Karpas-422 (cell line): ENCODE measurements at regions not wholly inside any gene's neighbourhood (a gene's known extent, or its start where the extent isn't known, plus 50 kb on each side); places are given as distances from the start of the nearest gene placed in this dataset.
"Not testable (repeated sequence)": the region's sequence is repeated elsewhere in the genome, so short reads cannot be mapped to it uniquely, and the experiment has no call there.

Source experiments
- DNase-seq: peaks from one replicate; pipeline ENCODE4 v3.0.0-alpha.2; 2015
- H2AFZ ChIP-seq: fragments of 200-600 bp; sonication (generic); 2 replicates; pipeline ENCODE4 v1.6.1; 2014; ENCODE audit warnings: antibody characterized with exemption, low read length, mixed read lengths
- H3K27ac ChIP-seq: fragments of 200-600 bp; sonication (generic); 2 replicates; pipeline ENCODE4 v1.5.1; 2014; ENCODE audit warnings: mild to moderate bottlenecking, low read length, moderate library complexity
- H3K27me3 ChIP-seq: fragments of 200-600 bp; sonication (generic); 2 replicates; pipeline ENCODE4 v1.6.1; 2014; ENCODE audit warnings: low read length, mixed read lengths
- H3K36me3 ChIP-seq: fragments of 200-600 bp; sonication (generic); 2 replicates; pipeline ENCODE4 v1.6.1; 2014; ENCODE audit warnings: low read length, mixed read lengths; ENCODE audit not compliant: insufficient read depth
- H3K4me1 ChIP-seq: fragments of 200-600 bp; sonication (generic); 2 replicates; pipeline ENCODE4 v1.6.1; 2014; ENCODE audit warnings: mild to moderate bottlenecking, low read length, mixed read lengths
- H3K4me2 ChIP-seq: fragments of 200-600 bp; sonication (generic); 2 replicates; pipeline ENCODE4 v1.6.1; 2014; ENCODE audit warnings: low read length, low read depth, mild to moderate bottlenecking; ENCODE audit not compliant: poor library complexity, severe bottlenecking
- H3K4me3 ChIP-seq: fragments of 200-600 bp; sonication (generic); 2 replicates; pipeline ENCODE4 v1.5.1; 2014; ENCODE audit warnings: mild to moderate bottlenecking, antibody characterized with exemption, low read length, mixed read lengths
- H3K79me2 ChIP-seq: fragments of 200-600 bp; sonication (generic); 2 replicates; pipeline ENCODE4 v1.6.1; 2014; ENCODE audit warnings: mild to moderate bottlenecking, low read length, mixed read lengths
- H3K9ac ChIP-seq: fragments of 200-600 bp; sonication (generic); 2 replicates; pipeline ENCODE4 v1.6.0; 2014; ENCODE audit warnings: low read length
- H3K9me2 ChIP-seq: fragments of 200-600 bp; sonication (generic), shearing (Covaris generic); replicated peaks from 2 replicates; pipeline ENCODE4 v1.6.0; 2014; ENCODE audit warnings: mild to moderate bottlenecking, low read length, moderate library complexity; ENCODE audit not compliant: insufficient read depth
- H3K9me3 ChIP-seq: fragments of 300-700, 200-600 bp; sonication (generic); 2 replicates; pipeline ENCODE4 v1.6.1; 2014; ENCODE audit warnings: low read length, mixed read lengths
- H4K20me1 ChIP-seq: fragments of 200-600 bp; sonication (generic); 2 replicates; pipeline ENCODE4 v1.6.1; 2014; ENCODE audit warnings: mild to moderate bottlenecking, antibody characterized with exemption, low read length, low read depth; ENCODE audit not compliant: insufficient read depth

GRCh38 chr13:83452292-83452950 lies 429.9 kb downstream of the SLITRK1 start:
- H3K27me3 ChIP-seq = no peaks in the 10 kb centered on the region
- H3K4me2 ChIP-seq = no peak overlapping the region
- no peaks in the 10 kb centered on the region for H3K4me1 ChIP-seq
- no peaks in the 10 kb centered on the region for H3K9me2 ChIP-seq
- H3K36me3 ChIP-seq = no peaks in the 10 kb centered on the region
- H3K9me3 ChIP-seq = no peaks in the 10 kb centered on the region; the same call in 1 of the 2 replicates
- no peak overlapping the region for H3K4me3 ChIP-seq
- no peak overlapping the region for H2AFZ ChIP-seq
- H4K20me1 ChIP-seq = no peaks in the 10 kb centered on the region
- no peak overlapping the region for H3K27ac ChIP-seq
- H3K9ac ChIP-seq = no peak overlapping the region
- no peaks in the 10 kb centered on the region for H3K79me2 ChIP-seq
- no peak for DNase-seq

- Histone ChIP-seq H3K9me3 (no peaks in the 10 kb centered on the region; the same call in 1 of the 2 replicates), H3K36me3 (no peaks in the 10 kb centered on the region), H3K27ac (no peak overlapping the region), H3K4me2 (no peak overlapping the region), H3K9ac (no peak overlapping the region), H3K79me2 (no peaks in the 10 kb centered on the region), H4K20me1 (no peaks in the 10 kb centered on the region), H3K4me1 (no peaks in the 10 kb centered on the region), H3K27me3 (no peaks in the 10 kb centered on the region), H2AFZ (no peak overlapping the region), H3K4me3 (no peak overlapping the region), H3K9me2 (no peaks in the 10 kb centered on the region)
- DNase-seq = no peak
Measured at GRCh38 chr13:83450591-83450990, 431.7 kb downstream of the SLITRK1 start.

- no peaks in the 10 kb centered on the region for H3K4me1 ChIP-seq
- no peak overlapping the region for H3K4me2 ChIP-seq
- no peak overlapping the region for H2AFZ ChIP-seq
Measured at GRCh38 chr13:83449668-83450395, 432.4 kb downstream of the SLITRK1 start.

GRCh38 chr13:83440465-83440864 lies 441.8 kb downstream of the SLITRK1 start:
- no peak for DNase-seq

More at GRCh38 chr13:83449668-83450395, 432.4 kb downstream of the SLITRK1 start:
- no peaks in the 10 kb centered on the region for H4K20me1 ChIP-seq
- H3K9ac ChIP-seq = no peak overlapping the region
- no peak for DNase-seq
- no peak overlapping the region for H3K4me3 ChIP-seq
- no peaks in the 10 kb centered on the region for H3K9me2 ChIP-seq
- H3K36me3 ChIP-seq = no peaks in the 10 kb centered on the region
- no peaks in the 10 kb centered on the region; the same call in 1 of the 2 replicates for H3K9me3 ChIP-seq
- no peaks in the 10 kb centered on the region for H3K27me3 ChIP-seq
- no peaks in the 10 kb centered on the region for H3K79me2 ChIP-seq
- H3K27ac ChIP-seq = no peak overlapping the region

GRCh38 chr13:83439464-83439863 lies 442.8 kb downstream of the SLITRK1 start:
- not testable (repeated sequence) for H3K27ac ChIP-seq, H3K4me2 ChIP-seq, DNase-seq, H3K9me3 ChIP-seq, H3K9ac ChIP-seq, H3K4me3 ChIP-seq, H3K4me1 ChIP-seq, H3K9me2 ChIP-seq, H3K36me3 ChIP-seq, H2AFZ ChIP-seq, H4K20me1 ChIP-seq, H3K79me2 ChIP-seq, H3K27me3 ChIP-seq

More at GRCh38 chr13:83440465-83440864, 441.8 kb downstream of the SLITRK1 start:
- Histone ChIP-seq H3K4me3 (no peak overlapping the region), H3K9me3 (peaks cover 3% of the 10 kb centered on the region; the same call in 1 of the 2 replicates), H4K20me1 (no peaks in the 10 kb centered on the region), H3K27me3 (no peaks in the 10 kb centered on the region), H3K4me2 (no peak overlapping the region), H3K36me3 (no peaks in the 10 kb centered on the region), H3K79me2 (no peaks in the 10 kb centered on the region), H3K27ac (no peak overlapping the region), H3K4me1 (no peaks in the 10 kb centered on the region), H2AFZ (no peak overlapping the region), H3K9ac (no peak overlapping the region), H3K9me2 (no peaks in the 10 kb centered on the region; the same call in 1 of the 2 replicates)

- no peak overlapping the region for H2AFZ ChIP-seq
- no peaks in the 10 kb centered on the region for H4K20me1 ChIP-seq
- no peak overlapping the region for H3K9ac ChIP-seq
- peaks cover 4% of the 10 kb centered on the region; the same call in 1 of the 2 replicates for H3K9me3 ChIP-seq
- no peak overlapping the region for H3K4me3 ChIP-seq
- no peak overlapping the region for H3K4me2 ChIP-seq
- no peaks in the 10 kb centered on the region for H3K27me3 ChIP-seq
- H3K36me3 ChIP-seq = no peaks in the 10 kb centered on the region
- no peak overlapping the region for H3K27ac ChIP-seq
- H3K4me1 ChIP-seq = no peaks in the 10 kb centered on the region
- H3K79me2 ChIP-seq = no peaks in the 10 kb centered on the region
- no peaks in the 10 kb centered on the region for H3K9me2 ChIP-seq
- no peak for DNase-seq
Measured at GRCh38 chr13:83423861-83424260, 458.4 kb downstream of the SLITRK1 start.

- H3K4me2 ChIP-seq = no peak overlapping the region
- no peaks in the 10 kb centered on the region for H3K79me2 ChIP-seq
- H4K20me1 ChIP-seq = no peaks in the 10 kb centered on the region
- H3K4me1 ChIP-seq = no peaks in the 10 kb centered on the region
- H3K9ac ChIP-seq = no peak overlapping the region
- no peak overlapping the region for H3K27ac ChIP-seq
- no peaks in the 10 kb centered on the region for H3K9me2 ChIP-seq
- no peaks in the 10 kb centered on the region for H3K27me3 ChIP-seq
- H3K4me3 ChIP-seq = no peak overlapping the region
- peaks cover 4% of the 10 kb centered on the region; the same call in 1 of the 2 replicates for H3K9me3 ChIP-seq
- no peak overlapping the region for H2AFZ ChIP-seq
- no peaks in the 10 kb centered on the region for H3K36me3 ChIP-seq
- DNase-seq = no peak
Measured at GRCh38 chr13:83423381-83423780, 458.9 kb downstream of the SLITRK1 start.

- no peak for DNase-seq
- Histone ChIP-seq H3K36me3 (no peaks in the 10 kb centered on the region), H3K9me2 (no peaks in the 10 kb centered on the region), H3K4me2 (no peak overlapping the region), H3K4me3 (no peak overlapping the region), H3K9me3 (peaks cover 4% of the 10 kb centered on the region; the same call in 1 of the 2 replicates), H3K27me3 (no peaks in the 10 kb centered on the region), H2AFZ (no peak overlapping the region), H3K4me1 (no peaks in the 10 kb centered on the region), H3K79me2 (no peaks in the 10 kb centered on the region), H4K20me1 (no peaks in the 10 kb centered on the region), H3K27ac (no peak overlapping the region), H3K9ac (no peak overlapping the region)
Measured at GRCh38 chr13:83414393-83414792, 467.9 kb downstream of the SLITRK1 start.
